IPS DF 4.7 (cell line): ENCODE measurements at regions not wholly inside any gene's neighbourhood (a gene's known extent, or its start where the extent isn't known, plus 50 kb on each side); places are given as distances from the start of the nearest gene placed in this dataset.

Experiments used
- DNase-seq: peaks from one replicate; pipeline ENCODE4 v3.0.0-alpha.2; 2013; ENCODE audit warnings: low spot score; ENCODE audit errors: extremely low read depth

DNA sequence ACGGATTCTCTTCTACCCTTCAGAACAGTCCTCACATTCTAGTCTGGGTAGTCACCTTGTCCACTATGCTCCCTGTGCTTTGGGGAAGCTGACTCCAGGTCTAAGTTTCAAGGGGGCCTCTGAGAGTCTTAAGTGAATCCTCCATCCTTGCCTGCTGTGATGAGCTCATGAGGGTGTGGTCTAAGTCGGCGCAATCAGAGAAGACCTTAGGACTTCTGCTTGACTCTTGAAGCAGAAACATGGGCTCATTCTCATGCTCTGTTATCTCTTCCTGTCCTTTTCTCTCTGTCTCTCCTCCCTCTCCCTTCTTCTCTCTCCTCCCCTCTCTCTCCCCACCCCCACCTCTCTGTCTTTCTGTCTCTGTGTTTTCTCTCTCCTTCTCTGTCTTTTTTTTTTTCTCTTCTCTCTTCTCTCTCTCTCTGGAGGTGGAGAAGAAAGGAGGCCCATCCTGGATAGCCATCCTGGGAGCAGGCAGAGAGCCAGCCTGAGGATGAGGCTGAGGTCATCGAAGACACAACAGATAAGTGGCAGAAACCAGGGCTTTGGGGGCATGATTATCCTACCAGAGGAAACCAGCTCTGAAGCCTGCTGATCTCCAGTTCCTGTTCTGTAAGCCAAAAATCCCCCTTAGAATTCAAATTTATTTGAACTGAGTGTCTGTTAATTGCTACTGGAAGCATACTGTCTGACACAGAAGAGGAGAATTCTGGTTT lies 245.6 kb downstream of the SIPA1L2 start:
- DNase-seq = no peak

GRCh38 chr1:232383455-232384123 lies 246.3 kb downstream of the SIPA1L2 start:
- no peak for DNase-seq

GRCh38 chr1:232382671-232383070 lies 247.3 kb downstream of the SIPA1L2 start:
- no peak for DNase-seq

- DNase-seq = no peak
These were observed 248.4 kb downstream of the SIPA1L2 start for GRCh38 chr1:232381394-232382100.

DNA sequence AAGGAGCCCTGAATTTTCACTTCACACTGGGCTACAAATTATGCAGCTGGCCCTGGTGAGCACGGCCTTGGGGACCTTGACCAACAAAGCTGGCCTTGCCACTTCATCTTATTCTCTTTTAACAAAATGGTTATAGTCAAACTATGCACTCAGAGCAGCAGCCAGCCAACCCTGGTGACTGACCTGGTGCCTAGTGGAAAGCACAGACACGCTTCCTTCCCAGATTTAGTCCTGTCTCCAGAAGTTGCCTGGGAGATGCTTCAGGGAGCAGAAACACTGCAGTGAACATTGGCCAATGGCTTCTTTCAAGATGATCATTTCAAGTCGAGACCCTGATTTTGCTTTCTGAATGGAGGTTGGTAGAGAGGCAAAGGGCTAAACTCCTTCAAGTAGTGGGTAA lies 249.3 kb downstream of the SIPA1L2 start:
- DNase-seq = no peak

- DNase-seq = no peak
These were observed 249.8 kb downstream of the SIPA1L2 start for GRCh38 chr1:232380131-232380530.

- no peak for DNase-seq
These were observed 250.9 kb downstream of the SIPA1L2 start for GRCh38 chr1:232379063-232379434.

DNA sequence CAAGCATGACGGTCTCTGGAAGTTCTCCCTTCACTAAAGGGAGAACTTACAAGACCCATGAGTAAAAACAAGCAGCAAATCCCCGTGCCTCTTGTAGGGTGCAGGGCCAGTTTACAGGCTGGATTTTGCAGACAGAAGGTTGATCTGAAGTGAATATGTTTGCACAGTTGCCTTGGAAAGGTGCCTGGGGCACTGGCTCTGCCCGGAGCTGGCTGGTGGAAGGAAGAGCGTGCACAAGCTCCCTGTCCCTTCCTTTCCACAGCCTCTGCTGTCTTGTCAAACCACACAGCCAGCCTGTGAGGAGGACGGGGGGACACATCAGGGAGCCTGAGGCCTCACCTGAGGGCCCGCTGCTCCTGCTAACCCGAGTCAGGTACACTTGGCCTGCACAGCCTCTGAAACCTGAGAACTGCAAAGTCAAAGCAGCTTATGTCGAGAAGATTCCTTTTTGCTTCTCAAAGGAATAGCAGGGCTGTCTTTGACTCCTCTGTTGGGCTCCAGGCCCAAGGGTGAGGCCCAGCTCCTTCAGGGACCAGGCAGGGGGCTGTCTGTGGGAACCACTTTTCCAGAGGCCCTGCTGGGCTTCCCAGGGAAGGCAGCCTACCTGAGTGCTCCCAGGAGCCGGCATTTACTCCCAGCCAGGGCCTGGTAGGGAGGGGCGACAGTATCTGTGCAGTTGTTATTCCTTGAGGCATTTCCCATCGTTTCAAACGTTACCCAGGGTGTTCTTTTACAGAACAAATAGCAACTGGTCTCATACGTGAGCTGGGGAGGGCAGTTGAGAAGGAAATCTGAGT lies 251.5 kb downstream of the SIPA1L2 start:
- DNase-seq = no peak

DNA sequence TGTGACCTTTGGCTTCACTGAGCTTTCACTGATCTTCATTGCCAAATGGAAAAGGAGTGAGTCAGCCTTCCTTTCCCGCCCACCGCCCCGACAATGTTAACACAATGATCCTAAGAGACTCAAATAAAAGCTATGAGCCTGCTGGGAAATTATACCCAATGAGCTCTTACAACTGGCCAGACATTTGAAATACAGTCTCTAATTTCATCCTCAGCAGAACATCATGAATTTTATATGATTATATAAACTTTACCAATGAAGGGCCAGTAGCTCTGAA lies 252.5 kb downstream of the SIPA1L2 start:
- no peak for DNase-seq

DNA sequence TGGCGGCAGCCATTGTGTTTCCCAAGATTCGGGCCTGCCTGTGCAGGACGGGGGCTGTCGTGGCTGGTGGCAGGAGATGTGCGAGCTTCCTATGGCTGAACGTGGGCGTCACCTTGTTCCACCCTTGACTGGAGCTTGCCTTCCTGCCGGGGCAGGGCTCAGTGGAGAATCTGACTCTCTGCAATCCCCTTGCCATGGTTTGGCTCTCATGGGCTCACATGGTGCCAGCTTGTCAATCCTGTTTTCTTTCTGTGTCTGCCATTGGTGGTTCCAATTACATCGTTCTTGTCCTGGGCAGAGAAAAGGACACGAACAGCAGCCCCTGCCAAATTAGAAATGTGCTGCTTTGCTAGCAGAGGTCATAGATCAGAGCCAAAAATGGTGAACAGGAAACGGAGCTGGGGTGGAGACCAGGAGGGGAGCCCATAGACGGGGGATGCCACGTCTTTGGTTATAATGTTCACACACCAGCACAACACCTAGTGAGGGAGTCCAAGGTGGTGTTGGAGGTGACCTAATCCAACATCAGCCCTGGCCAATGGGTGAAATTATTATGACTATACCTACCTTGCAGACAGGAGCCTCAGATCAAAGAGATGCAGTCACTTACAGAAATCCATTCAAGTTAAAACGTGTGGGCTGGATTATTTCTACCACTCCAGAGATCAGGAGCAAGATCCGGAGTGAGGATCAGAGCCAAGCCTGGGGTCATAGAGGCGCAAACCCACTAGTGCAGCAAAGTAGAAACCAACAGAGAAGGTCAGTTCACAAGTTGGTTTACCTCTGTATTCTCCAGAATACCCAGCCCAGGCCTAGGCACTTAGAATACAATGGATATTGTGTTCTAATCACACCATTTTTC lies 253.1 kb downstream of the SIPA1L2 start:
- DNase-seq = no peak

DNA sequence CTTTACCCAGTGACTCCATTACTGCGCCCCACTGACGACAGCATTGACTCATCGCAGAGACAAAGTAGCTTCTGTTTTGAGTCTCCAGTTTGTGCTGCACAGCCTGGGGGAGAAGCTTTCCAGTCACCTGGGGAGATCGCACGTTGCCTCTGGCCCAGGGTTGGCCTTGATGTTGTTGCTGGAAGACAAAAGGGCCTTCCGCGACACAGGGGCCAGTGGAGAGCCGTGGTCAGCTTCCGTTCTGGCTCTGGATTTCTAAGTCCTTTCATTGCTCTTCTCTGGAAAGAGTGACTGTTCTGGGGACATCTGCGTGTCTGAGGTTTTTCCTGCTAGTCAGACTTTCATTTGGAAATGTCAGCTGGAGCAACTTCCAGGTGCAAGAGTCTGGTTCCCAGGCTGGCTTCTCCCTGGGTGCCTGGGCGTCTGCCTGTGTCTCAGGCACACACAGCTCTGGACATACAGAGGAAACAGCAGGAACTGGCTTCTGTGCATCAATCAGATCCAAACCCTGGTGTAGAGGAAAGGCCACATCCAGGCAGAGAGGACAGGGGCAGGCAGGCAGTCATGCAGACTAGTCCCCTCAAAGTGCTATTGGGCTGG lies 257.0 kb downstream of the SIPA1L2 start:
- no peak for DNase-seq

DNA sequence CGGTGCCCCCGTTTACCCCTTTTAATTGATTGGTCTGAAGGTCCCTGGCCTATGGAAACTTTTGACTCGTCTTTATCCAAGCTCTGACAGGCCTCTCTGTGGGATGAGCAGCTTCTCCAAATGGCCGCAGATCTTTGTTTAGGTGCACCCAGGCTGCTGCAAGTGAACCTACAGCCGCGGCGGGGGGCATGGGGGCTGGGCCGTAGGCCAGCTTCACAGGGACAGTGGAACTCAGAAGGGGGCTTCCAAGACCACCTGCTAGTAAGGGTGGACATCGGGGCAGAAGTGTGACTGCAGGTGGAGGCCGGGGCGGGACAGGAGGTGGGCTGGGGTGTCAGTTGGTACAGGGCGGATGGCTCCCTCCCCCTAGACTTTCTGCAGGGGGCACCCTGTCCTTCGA lies 257.5 kb downstream of the SIPA1L2 start:
- DNase-seq = no peak

DNA sequence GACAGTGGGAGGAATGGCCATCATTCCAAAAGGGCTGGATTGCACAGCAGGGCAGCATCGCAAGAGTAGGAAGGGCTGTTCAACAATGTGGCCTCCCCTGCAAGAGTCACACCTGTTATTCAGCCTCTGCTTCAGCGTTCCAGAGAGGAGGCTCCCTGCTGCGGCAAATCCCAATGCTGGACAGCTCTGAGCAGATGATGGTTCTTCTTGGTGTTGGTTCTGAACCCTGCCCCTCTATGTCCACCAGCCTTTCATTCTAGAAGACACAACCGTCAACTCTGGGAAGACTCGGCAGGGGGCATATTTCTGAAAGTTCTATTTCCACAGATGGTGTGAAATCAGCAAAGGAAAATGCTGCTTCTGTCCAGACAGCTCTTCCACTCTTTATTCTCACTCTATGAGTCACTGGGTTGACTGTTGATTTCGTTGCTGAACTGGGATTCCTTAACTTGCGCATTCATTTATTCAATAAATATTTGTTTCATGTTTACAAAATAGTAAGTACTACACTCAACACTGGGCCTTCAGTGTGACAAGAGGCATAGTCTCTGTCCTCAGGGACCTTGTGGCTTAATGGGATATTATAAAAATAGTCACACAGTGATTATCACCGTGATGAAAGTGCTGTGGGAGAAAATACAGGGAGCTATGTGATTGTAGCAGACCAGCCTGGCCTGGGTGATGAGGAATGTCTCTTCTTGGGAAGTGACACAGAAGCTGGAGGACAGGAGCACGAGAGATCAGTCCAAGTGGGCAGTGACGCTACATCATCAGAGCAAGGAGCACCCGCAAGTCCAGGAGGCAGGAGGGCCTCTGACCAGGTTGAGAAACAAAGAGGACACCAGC lies 260.3 kb downstream of the SIPA1L2 start:
- DNase-seq = no peak

GRCh38 chr1:232368821-232369321 lies 261.1 kb downstream of the SIPA1L2 start:
- no peak for DNase-seq

GRCh38 chr1:232367293-232367692 lies 262.6 kb downstream of the SIPA1L2 start:
- no peak for DNase-seq

- no peak for DNase-seq
These were observed 265.1 kb downstream of the SIPA1L2 start for GRCh38 chr1:232364654-232365382.

DNA sequence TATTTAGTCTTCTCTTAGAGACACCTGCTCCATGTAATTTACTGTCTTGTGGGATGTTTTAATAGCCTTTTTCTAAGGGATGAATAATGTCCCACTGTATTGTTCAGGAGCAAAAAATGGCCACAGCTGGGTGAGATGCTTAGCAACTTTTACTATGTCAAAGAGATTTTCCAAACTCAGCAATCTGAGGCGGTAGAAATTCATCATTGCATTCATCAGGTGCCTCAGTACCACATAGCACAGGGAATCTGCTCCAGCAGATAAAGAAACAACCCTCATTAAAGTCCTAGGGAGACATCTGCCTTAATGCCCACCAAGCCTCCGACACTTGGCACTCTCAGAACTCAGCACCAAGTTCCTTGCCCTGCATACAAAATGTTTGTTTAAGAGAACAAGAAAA lies 266.9 kb downstream of the SIPA1L2 start:
- no peak for DNase-seq

DNA sequence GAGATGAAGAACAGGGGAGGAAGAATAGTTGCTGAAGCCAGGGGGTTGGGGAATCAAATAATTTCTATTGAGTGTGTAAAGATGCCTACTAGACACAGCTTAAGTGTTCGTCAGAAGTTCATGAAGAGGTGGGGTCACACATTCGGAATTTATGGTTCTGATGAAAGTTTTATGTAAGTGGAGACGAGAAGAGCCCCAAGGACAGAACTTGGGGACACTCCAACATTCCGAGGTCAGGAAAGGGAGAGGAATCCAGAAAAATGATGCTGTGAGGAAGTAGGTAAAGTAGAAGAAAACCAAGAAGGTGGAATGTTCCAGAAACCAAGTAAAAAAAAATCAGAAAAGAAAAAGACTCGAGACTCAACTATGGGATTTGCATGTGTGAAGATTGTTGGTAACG lies 272.5 kb downstream of the SIPA1L2 start:
- no peak for DNase-seq
